ENCODE measurements at regions not wholly inside any gene's neighbourhood (a gene's known extent, or its start where the extent isn't known, plus 50 kb on each side); places are given as distances from the start of the nearest gene placed in this dataset.

DNA sequence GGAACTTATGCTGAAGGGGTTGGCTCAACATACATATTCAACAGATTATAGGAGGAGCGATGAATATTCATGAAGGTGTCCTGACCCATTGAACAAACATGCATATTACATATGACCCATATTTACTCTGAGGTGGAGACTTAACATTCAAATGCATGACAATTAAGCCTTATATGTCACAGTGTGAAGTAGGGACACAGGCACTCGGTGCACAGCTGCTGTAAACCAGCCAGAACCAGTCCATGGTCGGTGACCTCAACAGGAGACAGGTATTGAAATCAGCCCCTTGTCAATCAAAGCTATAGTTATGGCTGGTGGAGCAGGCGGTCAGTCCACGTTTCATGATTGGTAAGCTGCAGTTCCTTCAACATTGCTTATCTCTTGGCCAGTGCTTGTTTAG is 347.3 kb downstream of the THBS2 start:
- no peak for TF ChIP-seq POLR2A (IDR thresholded peaks at IDR 0.05; ENCODE audit: low read depth, low read length)
- no peak for TF ChIP-seq POLR2AphosphoS5 (IDR thresholded peaks at IDR 0.05; ENCODE audit: low read depth, low read length)

All from GM12892 (cell line).